ENCODE measurements at regions not wholly inside any gene's neighbourhood (a gene's known extent, or its start where the extent isn't known, plus 50 kb on each side); places are given as distances from the start of the nearest gene placed in this dataset.

- H3K4me3 ChIP-seq (ENCODE audit: low read depth, low read length) = no peak overlapping the region
- DNase-seq (ENCODE audit: low read depth, low spot score) = no peak
- ChIA-PET CTCF (no interaction called here), POLR2A (no interaction called here)
- no peak for TF ChIP-seq CTCF (IDR thresholded peaks at IDR 0.05; ENCODE audit: insufficient read depth, low read length, missing control alignments)
Measured at GRCh38 chr6:155694419-155694790, 238.8 kb upstream of the NOX3 start.

- TF ChIP-seq CTCF (IDR thresholded peaks at IDR 0.05; ENCODE audit: insufficient read depth, low read length, missing control alignments) = no peak
- ChIA-PET POLR2A (no interaction called here), CTCF (no interaction called here)
- H3K4me3 ChIP-seq (ENCODE audit: low read depth, low read length) = no peak overlapping the region
- no peak for DNase-seq (ENCODE audit: low read depth, low spot score)
Measured at GRCh38 chr6:155693573-155694418, 238.2 kb upstream of the NOX3 start.

GRCh38 chr6:155690820-155691219 is 235.2 kb upstream of the NOX3 start:
- TF ChIP-seq CTCF (IDR thresholded peaks at IDR 0.05; ENCODE audit: insufficient read depth, low read length, missing control alignments) = no peak
- CTCF ChIA-PET = no interaction called here
- no peak for DNase-seq (ENCODE audit: low read depth, low spot score)
- POLR2A ChIA-PET = no interaction called here
- no peak overlapping the region for H3K4me3 ChIP-seq (ENCODE audit: low read depth, low read length)

GRCh38 chr6:155687645-155688044 is 232.0 kb upstream of the NOX3 start:
- H3K4me3 ChIP-seq (ENCODE audit: low read depth, low read length) = no peak overlapping the region
- TF ChIP-seq CTCF (IDR thresholded peaks at IDR 0.05; ENCODE audit: insufficient read depth, low read length, missing control alignments) = no peak
- POLR2A ChIA-PET = no interaction called here
- no peak for DNase-seq (ENCODE audit: low read depth, low spot score)
- CTCF ChIA-PET = no interaction called here

- no peak for TF ChIP-seq CTCF (IDR thresholded peaks at IDR 0.05; ENCODE audit: insufficient read depth, low read length, missing control alignments)
- CTCF ChIA-PET = no interaction called here
- no peak overlapping the region for H3K4me3 ChIP-seq (ENCODE audit: low read depth, low read length)
- DNase-seq (ENCODE audit: low read depth, low spot score) = no peak
- POLR2A ChIA-PET = no interaction called here
Measured at GRCh38 chr6:155684416-155685196, 229.0 kb upstream of the NOX3 start.

- H3K4me3 ChIP-seq (ENCODE audit: low read depth, low read length) = no peak overlapping the region
- TF ChIP-seq CTCF (IDR thresholded peaks at IDR 0.05; ENCODE audit: insufficient read depth, low read length, missing control alignments) = no peak
- POLR2A ChIA-PET = no interaction called here
- DNase-seq (ENCODE audit: low read depth, low spot score) = no peak
- CTCF ChIA-PET = no interaction called here
Measured at GRCh38 chr6:155678361-155678760, 222.7 kb upstream of the NOX3 start.
